ENCODE measurements at regions not wholly inside any gene's neighbourhood (a gene's known extent, or its start where the extent isn't known, plus 50 kb on each side); places are given as distances from the start of the nearest gene placed in this dataset.
A peak's percentile ranks its signal among the peaks of the same experiment; 100 is the strongest.
"Not testable (repeated sequence)": the region's sequence is repeated elsewhere in the genome, so short reads cannot be mapped to it uniquely, and the experiment has no call there.

- no peak for DNase-seq
These were observed 198.8 kb downstream of the HIPK3 start for GRCh38 chr11:33455867-33456463.

GRCh38 chr11:33454264-33454663 is 197.1 kb downstream of the HIPK3 start:
- peak; percentile 14 for DNase-seq

- no peak for DNase-seq
These were observed 195.8 kb downstream of the HIPK3 start for GRCh38 chr11:33452836-33453624.

GRCh38 chr11:33451364-33451763 is 194.2 kb downstream of the HIPK3 start:
- DNase-seq: no peak

- no peak for DNase-seq
These were observed 192.6 kb downstream of the HIPK3 start for GRCh38 chr11:33449798-33450197.

GRCh38 chr11:33448461-33449130 is 191.4 kb downstream of the HIPK3 start:
- no peak for DNase-seq

GRCh38 chr11:33445761-33446161 is 188.6 kb downstream of the HIPK3 start:
- DNase-seq: no peak

- DNase-seq: no peak
These were observed 187.8 kb downstream of the HIPK3 start for GRCh38 chr11:33444835-33445594.

GRCh38 chr11:33443684-33444083 is 186.5 kb downstream of the HIPK3 start:
- no peak for DNase-seq

- no peak for DNase-seq
These were observed 181.1 kb downstream of the HIPK3 start for GRCh38 chr11:33438301-33438700.

- DNase-seq: no peak
These were observed 180.3 kb downstream of the HIPK3 start for GRCh38 chr11:33437529-33437928.

- DNase-seq: no peak
These were observed 178.0 kb downstream of the HIPK3 start for GRCh38 chr11:33435216-33435615.

GRCh38 chr11:33434294-33434693 is 177.1 kb downstream of the HIPK3 start:
- no peak for DNase-seq

GRCh38 chr11:33428435-33428834 is 171.3 kb downstream of the HIPK3 start:
- not testable (repeated sequence) for DNase-seq

- DNase-seq: no peak
These were observed 163.9 kb downstream of the HIPK3 start for GRCh38 chr11:33420959-33421566.

- no peak for DNase-seq
These were observed 162.7 kb downstream of the HIPK3 start for GRCh38 chr11:33419924-33420323.

- no peak for DNase-seq
These were observed 159.9 kb downstream of the HIPK3 start for GRCh38 chr11:33417121-33417520.

GRCh38 chr11:33413301-33413700 is 156.1 kb downstream of the HIPK3 start:
- no peak for DNase-seq

GRCh38 chr11:33412241-33412640 is 155.1 kb downstream of the HIPK3 start:
- no peak for DNase-seq

- DNase-seq: no peak
These were observed 154.6 kb downstream of the HIPK3 start for GRCh38 chr11:33411751-33412150.

- no peak for DNase-seq
These were observed 153.0 kb downstream of the HIPK3 start for GRCh38 chr11:33410086-33410765.

Measured in NCI-H774 (cell line).